22Rv1 (cell line): ENCODE measurements at regions not wholly inside any gene's neighbourhood (a gene's known extent, or its start where the extent isn't known, plus 50 kb on each side); places are given as distances from the start of the nearest gene placed in this dataset.

Experiments
- H3K27ac ChIP-seq: fragments of 450-650 bp; 2 replicates; pipeline ENCODE4 v1.5.1; 2017
- CTCF ChIP-seq: fragments of 450-650 bp; IDR thresholded peaks from 2 replicates; pipeline ENCODE4 v1.5.1; 2017; ENCODE audit warnings: mild to moderate bottlenecking
- ZFX ChIP-seq: fragments of 450-650 bp; IDR thresholded peaks from 2 replicates; pipeline ENCODE4 v1.6.1; 2017; ENCODE audit warnings: antibody characterized with exemption, borderline replicate concordance

GRCh38 chr4:17152941-17153540 lies 254.6 kb upstream of the LDB2 start:
- no peak overlapping the region for H3K27ac ChIP-seq
- no peak for TF ChIP-seq CTCF
- no peak for TF ChIP-seq ZFX

GRCh38 chr4:17142232-17142711 lies 243.8 kb upstream of the LDB2 start:
- H3K27ac ChIP-seq, result no peak overlapping the region
- no peak for TF ChIP-seq CTCF
- TF ChIP-seq ZFX, result no peak

- H3K27ac ChIP-seq, result no peak overlapping the region
- TF ChIP-seq ZFX (no peak), CTCF (no peak)
Measured at GRCh38 chr4:17138847-17139246, 240.4 kb upstream of the LDB2 start.

GRCh38 chr4:17134565-17134964 lies 236.1 kb upstream of the LDB2 start:
- H3K27ac ChIP-seq, result no peak overlapping the region

GRCh38 chr4:17134100-17134499 lies 235.7 kb upstream of the LDB2 start:
- TF ChIP-seq CTCF, result no peak
- no peak for TF ChIP-seq ZFX
- no peak overlapping the region for H3K27ac ChIP-seq

More at GRCh38 chr4:17134565-17134964, 236.1 kb upstream of the LDB2 start:
- TF ChIP-seq ZFX, result no peak
- no peak for TF ChIP-seq CTCF

- no peak for TF ChIP-seq CTCF
- no peak for TF ChIP-seq ZFX
- no peak overlapping the region for H3K27ac ChIP-seq
Measured at GRCh38 chr4:17132226-17132625, 233.8 kb upstream of the LDB2 start.

GRCh38 chr4:17128268-17128667 lies 229.8 kb upstream of the LDB2 start:
- TF ChIP-seq CTCF (no peak), ZFX (no peak)
- H3K27ac ChIP-seq, result no peak overlapping the region
